SK-N-SH (cell line): ENCODE measurements at regions not wholly inside any gene's neighbourhood (a gene's known extent, or its start where the extent isn't known, plus 50 kb on each side); places are given as distances from the start of the nearest gene placed in this dataset.

Source experiments
- CTCF ChIA-PET: fragments of 300-600, 350-600 bp; formaldehyde crosslinking; extraction: SDS; loops from one replicate; lab custom pipeline; 2021; lab: Yijun Ruan, JAX
- POLR2A ChIA-PET: fragments of 350-600 bp; sonication (Branson Sonifier 250); formaldehyde crosslinking; extraction: SDS; loops from one replicate; lab custom pipeline; 2020; ENCODE audit warnings: antibody characterized with exemption, inconsistent platforms; lab: Yijun Ruan, JAX
- DNase-seq: peaks from one replicate; pipeline ENCODE4 v3.0.0; 2012
- H2AFZ ChIP-seq: fragments of 200-600 bp; sonication (generic); 2 replicates; pipeline ENCODE4 v1.8.1; 2016; ENCODE audit warnings: antibody characterized with exemption, mild to moderate bottlenecking, low read depth
- H3F3A ChIP-seq: fragments of 200-600 bp; sonication (generic); replicated peaks from 2 replicates; pipeline ENCODE3; 2016; ENCODE audit warnings: antibody characterized with exemption, mild to moderate bottlenecking; ENCODE audit not compliant: insufficient read depth
- H3K27ac ChIP-seq, 2 experiments: fragments of 200-500 bp in 1 of 2; fragments of 200-600 bp in 1 of 2; sonication (Bioruptor generic) in 1 of 2; sonication (generic), shearing (Covaris generic) in 1 of 2; 2 replicates each; pipeline versions ENCODE4 v1.5.1 to v1.6.1; 2014 to 2016; ENCODE audit warnings: low read depth in 2 of 2, inconsistent platforms in 1 of 2, low read length in 1 of 2, mild to moderate bottlenecking in 1 of 2, mixed read lengths in 1 of 2
- H3K27me3 ChIP-seq: fragments of 200-600 bp; sonication (generic), shearing (Covaris generic); 2 replicates; pipeline ENCODE4 v1.6.1; 2016; ENCODE audit warnings: mixed run types; ENCODE audit not compliant: insufficient read depth
- H3K36me3 ChIP-seq, 2 experiments: fragments of 200-500 bp in 1 of 2; fragments of 200-600 bp in 1 of 2; sonication (Bioruptor generic) in 1 of 2; sonication (generic) in 1 of 2; replicated peaks in 1 of 2; 2 replicates each; pipeline versions ENCODE3 to v1.5.1; 2014 to 2016; ENCODE audit warnings: low read length in 1 of 2, mild to moderate bottlenecking in 1 of 2; ENCODE audit not compliant: insufficient read depth in 2 of 2, control insufficient read depth in 1 of 2
- H3K4me1 ChIP-seq, 2 experiments: fragments of 200-500 bp in 1 of 2; fragments of 200-600 bp in 1 of 2; sonication (Bioruptor generic) in 1 of 2; sonication (generic), shearing (Covaris generic) in 1 of 2; 2 replicates each; pipeline versions ENCODE4 v1.5.1 to v1.6.1; 2014 to 2016; ENCODE audit warnings: low read depth in 1 of 2, low read length in 1 of 2, mixed run types in 1 of 2; ENCODE audit not compliant: insufficient read depth in 2 of 2, control insufficient read depth in 1 of 2
- H3K4me2 ChIP-seq: fragments of 200-600 bp; sonication (generic), shearing (Covaris generic); 2 replicates; pipeline ENCODE4 v1.6.1; 2017; ENCODE audit warnings: mixed run types
- H3K4me3 ChIP-seq, 2 experiments: fragments of 200-500 bp in 1 of 2; fragments of 200-600 bp in 1 of 2; sonication (Bioruptor generic) in 1 of 2; sonication (generic), shearing (Covaris generic) in 1 of 2; 2 replicates each; pipeline versions ENCODE4 v1.5.1 to v1.8.1; 2014 to 2016; ENCODE audit warnings: low read depth in 2 of 2, inconsistent platforms in 1 of 2, low read length in 1 of 2, mild to moderate bottlenecking in 1 of 2, mixed read lengths in 1 of 2, moderate library complexity in 1 of 2
- H3K79me2 ChIP-seq: fragments of 200-600 bp; sonication (generic); 2 replicates; pipeline ENCODE4 v1.8.1; 2017; ENCODE audit warnings: mild to moderate bottlenecking; ENCODE audit not compliant: insufficient read depth
- H3K9ac ChIP-seq: fragments of 200-600 bp; sonication (generic); 2 replicates; pipeline ENCODE4 v1.6.1; 2017; ENCODE audit warnings: mixed run types
- H3K9me2 ChIP-seq: fragments of 200-600 bp; sonication (generic); 2 replicates; pipeline ENCODE4 v1.6.1; 2017; ENCODE audit warnings: mixed run types
- H3K9me3 ChIP-seq: fragments of 200-600 bp; sonication (generic); 2 replicates; pipeline ENCODE4 v1.6.1; 2017; ENCODE audit warnings: mixed run types, mild to moderate bottlenecking, moderate library complexity
- H4K20me1 ChIP-seq: fragments of 200-600 bp; sonication (generic); 2 replicates; pipeline ENCODE4 v1.6.1; 2017; ENCODE audit warnings: mild to moderate bottlenecking, mixed run types; ENCODE audit not compliant: insufficient read depth
- CTCF ChIP-seq: fragments of 200-600 bp; sonication (generic); IDR thresholded peaks from 2 replicates; pipeline ENCODE4 v1.6.1; 2017; ENCODE audit warnings: antibody characterized with exemption, mild to moderate bottlenecking, moderate library complexity
- EP300 ChIP-seq, 2 experiments: IDR thresholded peaks; 2 replicates each; pipeline versions ENCODE4 v1.4.0 to v1.6.1; 2012; ENCODE audit warnings: borderline replicate concordance in 1 of 2, low read depth in 1 of 2, low read length in 1 of 2
- FOXM1 ChIP-seq: IDR thresholded peaks from 2 replicates; pipeline ENCODE4 v1.4.0; 2012; ENCODE audit warnings: low read depth, mild to moderate bottlenecking
- GATA2 ChIP-seq: sonication (generic); formaldehyde crosslinking; IDR thresholded peaks from 2 replicates; pipeline ENCODE4 v1.5.0; 2020; ENCODE audit warnings: mild to moderate bottlenecking, missing genetic modification reagents
- MAX ChIP-seq: IDR thresholded peaks from 2 replicates; pipeline ENCODE4 v1.4.0; 2012; ENCODE audit warnings: low read depth
- MEF2A ChIP-seq: IDR thresholded peaks from 2 replicates; pipeline ENCODE4 v1.4.0; 2012; ENCODE audit warnings: low read depth, borderline replicate concordance
- MXI1 ChIP-seq: IDR thresholded peaks from 2 replicates; pipeline ENCODE4 v1.6.1; 2012; ENCODE audit warnings: mild to moderate bottlenecking, low read depth, low read length, improper control_type of control experiment
- POLR2AphosphoS5 ChIP-seq: IDR thresholded peaks from 2 replicates; pipeline ENCODE4 v1.6.1; 2012; ENCODE audit warnings: low read depth, low read length
- RAD21 ChIP-seq: IDR thresholded peaks from 2 replicates; pipeline ENCODE4 v1.6.1; 2012; ENCODE audit warnings: mild to moderate bottlenecking, low read length
- RCOR1 ChIP-seq: fragments of 150-350 bp; IDR thresholded peaks from 2 replicates; pipeline ENCODE4 v1.6.1; 2017; ENCODE audit warnings: antibody characterized with exemption, low read length
- RXRA ChIP-seq: IDR thresholded peaks from 2 replicates; pipeline ENCODE4 v1.4.0; 2012; ENCODE audit warnings: low read depth, mild to moderate bottlenecking, borderline replicate concordance
- SMC3 ChIP-seq: IDR thresholded peaks from 2 replicates; pipeline ENCODE4 v1.6.1; 2012; ENCODE audit warnings: low read depth, low read length, improper control_type of control experiment
- TAF1 ChIP-seq: IDR thresholded peaks from 2 replicates; pipeline ENCODE4 v1.6.1; 2012; ENCODE audit warnings: low read depth, mild to moderate bottlenecking, low read length, moderate library complexity, borderline replicate concordance
- YY1 ChIP-seq: IDR thresholded peaks from 2 replicates; pipeline ENCODE4 v1.4.0; 2012; ENCODE audit warnings: low read depth, mild to moderate bottlenecking
- WGBS: methylation state at CpG from one replicate; pipeline ENCODE4 v1.1.6; 2017; ENCODE audit warnings: low lambda C conversion rate; 5-methylcytosine and 5-hydroxymethylcytosine counted together
- TF ChIP-seq, protein P1 (sequence below): fragments of 150-350 bp; IDR thresholded peaks from 2 replicates; pipeline ENCODE4 v1.6.1; 2017; ENCODE audit warnings: antibody characterized with exemption, low read length, low read depth, borderline replicate concordance
- TF ChIP-seq, protein P2 (sequence below): fragments of 150-350 bp; IDR thresholded peaks from 2 replicates; pipeline ENCODE4 v1.6.1; 2016; ENCODE audit warnings: mild to moderate bottlenecking, low read depth, low read length

GRCh38 chr17:73701701-73702100, 57.5 kb upstream of the SDK2 start:
- Histone ChIP-seq H3K9me2 (no peaks in the 10 kb centered on the region), H3K79me2 (no peaks in the 10 kb centered on the region), H3K27ac (no peak overlapping the region), H3K4me2 (no peak overlapping the region), H2AFZ (no peak overlapping the region), H3F3A (no peaks in the 10 kb centered on the region), H4K20me1 (no peaks in the 10 kb centered on the region), H3K36me3 (no peaks in the 10 kb centered on the region), H3K9me3 (0 out of 2 replicates have a peak, but pooled peaks cover 5% of the 10 kb centered on the region), H3K4me1 (peaks cover 0 to 20% of the 10 kb centered on the region in 2 experiments; a peak in 2 of 4 replicates), H3K4me3 (no peak overlapping the region), H3K9ac (no peak overlapping the region), H3K27me3 (no peaks in the 10 kb centered on the region)
- TF ChIP-seq, protein P1, sequence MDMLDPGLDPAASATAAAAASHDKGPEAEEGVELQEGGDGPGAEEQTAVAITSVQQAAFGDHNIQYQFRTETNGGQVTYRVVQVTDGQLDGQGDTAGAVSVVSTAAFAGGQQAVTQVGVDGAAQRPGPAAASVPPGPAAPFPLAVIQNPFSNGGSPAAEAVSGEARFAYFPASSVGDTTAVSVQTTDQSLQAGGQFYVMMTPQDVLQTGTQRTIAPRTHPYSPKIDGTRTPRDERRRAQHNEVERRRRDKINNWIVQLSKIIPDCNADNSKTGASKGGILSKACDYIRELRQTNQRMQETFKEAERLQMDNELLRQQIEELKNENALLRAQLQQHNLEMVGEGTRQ = no peak
- no peak for TF ChIP-seq MXI1
- TF ChIP-seq, protein P2, sequence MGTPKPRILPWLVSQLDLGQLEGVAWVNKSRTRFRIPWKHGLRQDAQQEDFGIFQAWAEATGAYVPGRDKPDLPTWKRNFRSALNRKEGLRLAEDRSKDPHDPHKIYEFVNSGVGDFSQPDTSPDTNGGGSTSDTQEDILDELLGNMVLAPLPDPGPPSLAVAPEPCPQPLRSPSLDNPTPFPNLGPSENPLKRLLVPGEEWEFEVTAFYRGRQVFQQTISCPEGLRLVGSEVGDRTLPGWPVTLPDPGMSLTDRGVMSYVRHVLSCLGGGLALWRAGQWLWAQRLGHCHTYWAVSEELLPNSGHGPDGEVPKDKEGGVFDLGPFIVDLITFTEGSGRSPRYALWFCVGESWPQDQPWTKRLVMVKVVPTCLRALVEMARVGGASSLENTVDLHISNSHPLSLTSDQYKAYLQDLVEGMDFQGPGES = no peak
- no peak for TF ChIP-seq EP300 (IDR thresholded peaks at IDR 0.05; ENCODE audit: borderline replicate concordance in 1 of 2, low read depth in 1 of 2, low read length in 1 of 2)
- TF ChIP-seq RCOR1 = no peak
- no peak for TF ChIP-seq TAF1
- no peak for TF ChIP-seq FOXM1
- TF ChIP-seq MAX = no peak
- no peak for TF ChIP-seq POLR2AphosphoS5
- TF ChIP-seq SMC3 = no peak
- no peak for TF ChIP-seq YY1
- no peak for TF ChIP-seq RAD21
- no peak for TF ChIP-seq RXRA
- TF ChIP-seq MEF2A = no peak
- CTCF ChIA-PET = interaction anchor here (0.6 to 3.2 kb wide), 7 partner anchors 9 to 272 kb away, joined by 3 to 19 read pairs (median 3); no protein-coding TSS in a partner anchor
- POLR2A ChIA-PET = no interaction called here
- no peak for DNase-seq
- WGBS = 56% methylated on average over 8 of the region's 8 CpGs

- Histone ChIP-seq H4K20me1 (no peaks in the 10 kb centered on the region), H3K27me3 (no peaks in the 10 kb centered on the region), H3K79me2 (no peaks in the 10 kb centered on the region), H3K36me3 (no peaks in the 10 kb centered on the region), H3K4me2 (no peak overlapping the region), H3F3A (no peaks in the 10 kb centered on the region), H3K9ac (no peak overlapping the region), H3K9me3 (0 out of 2 replicates have a peak, but pooled peaks cover 5% of the 10 kb centered on the region), H3K9me2 (no peaks in the 10 kb centered on the region), H2AFZ (no peak overlapping the region), H3K4me3 (no peak overlapping the region), H3K4me1 (peaks cover 0 to 20% of the 10 kb centered on the region in 2 experiments; a peak in 2 of 4 replicates), H3K27ac (no peak overlapping the region)
- TF ChIP-seq GATA2 (CRISPR knock-in tag) (peak; percentile 29; the same call in 1 of the 2 replicates), CTCF (no peak)
- POLR2A ChIA-PET = no interaction called here
- CTCF ChIA-PET = interaction anchor here (0.6 to 3.2 kb wide), 9 partner anchors 9 to 333 kb away, joined by 3 to 19 read pairs (median 5); no protein-coding TSS in a partner anchor
- DNase-seq = peak; percentile 70
- WGBS = 25% methylated on average over 5 of the region's 5 CpGs
Observed at GRCh38 chr17:73703192-73703591, 58.9 kb upstream of the SDK2 start.
